HEK293T (cell line): ENCODE measurements at regions not wholly inside any gene's neighbourhood (a gene's known extent, or its start where the extent isn't known, plus 50 kb on each side); places are given as distances from the start of the nearest gene placed in this dataset.

Experiments used
- CTCF ChIA-PET: fragments of 350-600 bp; formaldehyde crosslinking; extraction: SDS; loops from one replicate; lab custom pipeline; 2021; ENCODE audit warnings: antibody characterized with exemption, inconsistent platforms; lab: Yijun Ruan, JAX
- POLR2A ChIA-PET: fragments of 350-600 bp; formaldehyde crosslinking; extraction: SDS; loops from one replicate; lab custom pipeline; 2020; ENCODE audit warnings: antibody characterized with exemption, inconsistent platforms; lab: Yijun Ruan, JAX
- DNase-seq: peaks from one replicate; pipeline ENCODE4 v3.0.0; 2012; ENCODE audit warnings: mixed read lengths; ENCODE audit errors: extremely low spot score
- ARNT ChIP-seq: fragments of 450-650 bp; IDR thresholded peaks from 2 replicates; pipeline ENCODE4 v1.6.1; 2017; ENCODE audit warnings: mild to moderate bottlenecking
- BHLHE40 ChIP-seq: fragments of 450-650 bp; IDR thresholded peaks from 2 replicates; pipeline ENCODE4 v1.6.1; 2016; ENCODE audit warnings: mild to moderate bottlenecking, moderate library complexity, borderline replicate concordance
- CTBP1 ChIP-seq: fragments of 450-650 bp; IDR thresholded peaks from 2 replicates; pipeline ENCODE4 v1.6.1; 2016; ENCODE audit warnings: borderline replicate concordance
- ELF4 ChIP-seq: fragments of 450-650 bp; IDR thresholded peaks from 2 replicates; pipeline ENCODE4 v1.6.1; 2017; ENCODE audit warnings: antibody characterized with exemption
- FOXA1 ChIP-seq: fragments of 450-650 bp; IDR thresholded peaks from 2 replicates; pipeline ENCODE4 v1.6.1; 2016; ENCODE audit warnings: mild to moderate bottlenecking
- FOXK2 ChIP-seq: fragments of 450-650 bp; IDR thresholded peaks from 2 replicates; pipeline ENCODE4 v1.6.1; 2016; ENCODE audit warnings: mild to moderate bottlenecking
- FOXM1 ChIP-seq: fragments of 450-650 bp; IDR thresholded peaks from 2 replicates; pipeline ENCODE4 v1.6.1; 2017; ENCODE audit warnings: mild to moderate bottlenecking, borderline replicate concordance
- HDGF ChIP-seq: fragments of 450-650 bp; IDR thresholded peaks from 2 replicates; pipeline ENCODE4 v1.6.1; 2017; ENCODE audit warnings: antibody characterized with exemption, borderline replicate concordance
- L3MBTL2 ChIP-seq: fragments of 450-650 bp; conservative IDR thresholded peaks from 2 replicates; pipeline ENCODE4 v1.6.1; 2016; ENCODE audit warnings: mild to moderate bottlenecking
- LEF1 ChIP-seq: fragments of 450-650 bp; IDR thresholded peaks from 2 replicates; pipeline ENCODE4 v1.6.1; 2017; ENCODE audit warnings: mild to moderate bottlenecking, borderline replicate concordance
- NFRKB ChIP-seq: fragments of 450-650 bp; IDR thresholded peaks from 2 replicates; pipeline ENCODE4 v1.6.1; 2016; ENCODE audit warnings: mild to moderate bottlenecking, moderate library complexity
- SP1 ChIP-seq: fragments of 450-650 bp; IDR thresholded peaks from 2 replicates; pipeline ENCODE4 v1.6.1; 2017
- SUZ12 ChIP-seq: fragments of 450-650 bp; IDR thresholded peaks from 2 replicates; pipeline ENCODE4 v1.6.1; 2016; ENCODE audit warnings: mild to moderate bottlenecking
- TARDBP ChIP-seq: fragments of 450-650 bp; IDR thresholded peaks from 2 replicates; pipeline ENCODE4 v1.6.1; 2016
- ZNF384 ChIP-seq: fragments of 450-650 bp; IDR thresholded peaks from 2 replicates; pipeline ENCODE4 v1.6.1; 2016
- TF ChIP-seq, protein P1 (sequence below): fragments of 450-650 bp; IDR thresholded peaks from 2 replicates; pipeline ENCODE4 v1.6.1; 2016

DNA sequence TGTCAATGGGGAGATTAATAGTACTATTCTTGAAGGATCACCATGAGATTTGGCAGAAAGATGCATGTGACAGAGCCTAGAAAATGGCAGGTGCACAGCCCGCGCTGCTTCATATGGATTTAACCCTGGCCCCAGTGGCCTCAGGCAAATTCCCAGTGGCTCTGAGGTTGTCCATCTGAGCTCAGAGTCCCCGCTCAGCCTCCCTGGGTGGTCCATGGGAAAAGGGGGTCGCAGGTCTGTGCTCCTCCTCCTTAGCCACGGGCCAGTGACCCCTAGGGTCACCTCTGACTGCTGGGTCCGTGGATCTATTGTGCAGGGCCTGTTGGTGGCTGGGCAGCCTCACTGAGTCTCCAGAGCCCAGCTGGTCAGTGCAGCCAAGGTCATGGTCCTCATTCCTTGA lies 93.3 kb upstream of the BOD1 start:
- no peak for DNase-seq
- ChIA-PET CTCF (interaction anchor here (0.5 kb wide), 1 partner anchor 216 kb away, joined by 5 read pairs; no protein-coding TSS in a partner anchor), POLR2A (no interaction called here)
- TF ChIP-seq FOXA1 (no peak), TARDBP (no peak), CTBP1 (no peak), LEF1 (no peak), FOXK2 (no peak), BHLHE40 (no peak), NFRKB (no peak), ARNT (no peak), SP1 (no peak), SUZ12 (no peak), ELF4 (no peak), FOXM1 (no peak), L3MBTL2 (no peak), ZNF384 (no peak), HDGF (no peak)
- TF ChIP-seq, protein P1, sequence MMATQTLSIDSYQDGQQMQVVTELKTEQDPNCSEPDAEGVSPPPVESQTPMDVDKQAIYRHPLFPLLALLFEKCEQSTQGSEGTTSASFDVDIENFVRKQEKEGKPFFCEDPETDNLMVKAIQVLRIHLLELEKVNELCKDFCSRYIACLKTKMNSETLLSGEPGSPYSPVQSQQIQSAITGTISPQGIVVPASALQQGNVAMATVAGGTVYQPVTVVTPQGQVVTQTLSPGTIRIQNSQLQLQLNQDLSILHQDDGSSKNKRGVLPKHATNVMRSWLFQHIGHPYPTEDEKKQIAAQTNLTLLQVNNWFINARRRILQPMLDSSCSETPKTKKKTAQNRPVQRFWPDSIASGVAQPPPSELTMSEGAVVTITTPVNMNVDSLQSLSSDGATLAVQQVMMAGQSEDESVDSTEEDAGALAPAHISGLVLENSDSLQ, result no peak

DNA sequence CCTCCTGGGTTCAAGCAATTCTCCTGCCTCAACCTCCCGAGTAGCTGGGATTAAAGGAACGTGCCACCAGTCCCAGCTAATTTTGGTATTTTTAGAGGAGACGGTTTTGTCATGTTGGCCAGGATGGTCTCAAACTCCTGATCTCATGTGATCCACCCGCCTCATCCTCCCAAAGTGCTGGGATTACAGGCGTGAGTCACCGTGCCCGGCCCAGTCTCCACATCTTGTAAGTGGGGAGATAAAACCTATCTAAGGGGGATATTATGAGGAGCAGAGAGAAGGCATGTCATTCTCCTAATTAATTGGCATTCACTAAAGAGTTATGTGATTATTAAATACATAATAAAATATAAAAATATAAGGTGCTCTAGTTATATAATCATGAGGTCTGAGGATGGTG lies 94.1 kb upstream of the BOD1 start:
- TF ChIP-seq NFRKB, result no peak
- TF ChIP-seq L3MBTL2, result no peak
- TF ChIP-seq ELF4, result no peak
- no peak for TF ChIP-seq ARNT
- TF ChIP-seq FOXK2, result no peak
- TF ChIP-seq LEF1, result no peak
- no peak for TF ChIP-seq HDGF
- TF ChIP-seq CTBP1, result no peak
- no peak for TF ChIP-seq SP1
- TF ChIP-seq FOXM1, result no peak
- no peak for TF ChIP-seq BHLHE40
- TF ChIP-seq SUZ12, result no peak
- ChIA-PET CTCF (no interaction called here), POLR2A (no interaction called here)
- DNase-seq, result no peak

DNA sequence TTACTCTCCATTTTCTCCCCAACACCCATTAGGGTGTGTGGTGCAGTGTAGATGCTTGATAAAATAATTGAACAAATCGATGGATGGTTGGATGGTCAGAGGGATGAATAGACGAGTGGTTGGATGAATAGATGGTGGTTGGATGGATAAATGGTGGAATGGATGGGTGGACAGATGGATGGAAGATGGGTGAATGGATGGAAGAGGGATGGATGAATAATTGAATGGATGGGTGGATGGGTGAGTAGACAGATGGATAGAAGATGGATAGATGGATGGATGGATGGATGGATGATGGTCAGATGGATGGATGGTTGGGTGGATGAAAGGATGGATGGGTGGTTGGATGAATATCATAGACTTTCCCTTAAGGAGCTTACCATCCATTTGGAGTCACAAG lies 95.0 kb upstream of the BOD1 start:
- ChIA-PET CTCF (no interaction called here), POLR2A (no interaction called here)
- DNase-seq, result no peak
- TF ChIP-seq, protein P1, result no peak
- TF ChIP-seq LEF1, result no peak
- no peak for TF ChIP-seq FOXK2
- no peak for TF ChIP-seq HDGF
- TF ChIP-seq ARNT, result no peak
- TF ChIP-seq L3MBTL2, result no peak

DNA sequence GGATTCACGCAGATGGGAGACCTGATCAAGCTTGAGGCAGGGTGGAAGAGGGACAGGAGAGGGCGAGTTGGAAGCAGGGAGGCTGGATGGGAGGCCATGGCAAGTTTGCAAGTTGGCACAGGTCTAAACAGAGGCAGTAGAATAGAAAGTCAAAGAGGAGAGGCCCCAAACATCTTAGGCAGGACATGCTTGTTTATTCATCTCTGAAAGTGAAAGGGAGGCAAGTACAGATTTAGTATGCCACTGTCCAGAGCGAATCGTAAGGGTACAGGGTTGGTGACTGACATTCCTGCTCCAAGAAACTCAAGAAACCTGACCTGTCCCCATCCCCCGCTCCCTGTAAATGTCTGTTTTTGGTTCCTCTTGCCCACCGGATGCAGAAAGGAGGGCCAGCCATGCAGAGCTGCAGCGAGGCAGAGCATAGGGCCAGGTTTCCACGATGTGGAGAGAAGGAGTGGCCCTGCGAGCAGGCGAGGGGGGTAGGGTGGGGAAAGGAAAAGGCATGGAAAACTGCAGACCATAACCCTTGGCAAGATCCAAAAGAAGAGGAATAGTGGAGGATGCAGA lies 96.2 kb upstream of the BOD1 start:
- DNase-seq, result no peak
- TF ChIP-seq CTBP1, result no peak
- no peak for TF ChIP-seq ELF4
- no peak for TF ChIP-seq SP1
- TF ChIP-seq SUZ12, result no peak
- ChIA-PET CTCF (no interaction called here), POLR2A (no interaction called here)

DNA sequence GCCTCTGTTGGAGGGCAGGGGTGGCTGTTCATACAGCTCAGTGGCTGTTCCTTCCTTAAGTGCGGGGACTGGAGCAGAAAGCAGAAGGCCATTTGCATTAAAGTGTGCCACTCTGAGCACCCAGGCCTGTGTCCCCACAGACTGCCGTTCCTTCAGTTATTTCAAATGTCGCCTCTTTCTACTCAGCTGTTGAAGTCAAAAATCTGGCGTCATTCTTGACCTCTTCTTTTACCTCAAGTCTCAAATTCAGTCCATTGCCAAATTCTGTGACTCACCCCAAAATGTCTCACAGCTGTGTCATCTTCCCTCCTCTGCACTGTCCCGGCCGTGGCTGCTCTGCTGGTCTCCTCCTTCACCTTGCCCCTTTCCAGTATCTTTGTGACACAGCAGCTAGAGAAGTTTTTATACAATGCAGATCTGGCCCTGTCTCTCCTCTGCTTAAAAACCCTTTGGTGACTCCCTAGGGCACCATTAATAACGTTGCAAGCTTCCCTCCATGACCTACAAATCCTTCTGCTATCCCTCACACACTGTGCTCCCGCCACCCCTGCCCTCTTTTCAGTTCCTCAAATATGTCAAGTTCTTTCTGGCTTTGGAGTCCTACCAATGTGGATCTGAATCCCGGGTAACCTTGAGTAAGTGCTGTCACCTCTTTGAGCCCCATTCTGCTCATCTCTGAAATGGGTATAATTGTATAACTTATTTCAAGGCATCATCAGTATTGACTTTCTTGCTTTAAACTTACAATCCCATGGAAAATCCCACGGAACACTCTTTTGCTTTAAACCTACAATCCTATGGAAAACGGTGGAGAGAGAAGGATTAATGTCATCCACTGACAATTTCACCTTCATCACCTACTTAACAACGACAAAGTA lies 98.3 kb upstream of the BOD1 start:
- TF ChIP-seq BHLHE40 (no peak), FOXA1 (no peak)
- POLR2A ChIA-PET, result no interaction called here
- CTCF ChIA-PET, result no interaction called here

DNA sequence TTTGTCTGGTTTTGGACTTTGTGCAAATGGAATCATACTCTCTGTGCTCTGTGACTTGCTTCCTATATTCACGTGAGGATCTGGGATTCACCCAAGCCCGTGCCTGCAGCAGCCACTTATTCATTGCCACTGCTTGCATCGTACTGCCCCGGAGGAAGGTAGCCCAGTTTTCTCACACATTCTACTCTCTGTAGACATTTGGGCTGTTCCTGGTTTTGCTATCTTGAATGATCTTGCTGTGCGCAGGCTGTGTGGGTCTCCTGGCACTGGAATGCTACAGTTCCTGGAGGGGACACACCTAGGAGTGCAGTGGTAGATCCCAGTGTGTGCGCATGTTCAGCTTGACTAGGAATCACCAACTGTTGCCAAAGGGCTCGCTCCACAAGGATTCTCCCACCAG lies 99.2 kb upstream of the BOD1 start:
- no peak for TF ChIP-seq ELF4
- no peak for TF ChIP-seq LEF1
- no peak for TF ChIP-seq ZNF384
- TF ChIP-seq SUZ12, result no peak
- no peak for TF ChIP-seq FOXA1
- no peak for DNase-seq
- POLR2A ChIA-PET, result no interaction called here
- CTCF ChIA-PET, result no interaction called here

More for the DNA sequence above, 98.3 kb upstream of the BOD1 start:
- no peak for DNase-seq

DNA sequence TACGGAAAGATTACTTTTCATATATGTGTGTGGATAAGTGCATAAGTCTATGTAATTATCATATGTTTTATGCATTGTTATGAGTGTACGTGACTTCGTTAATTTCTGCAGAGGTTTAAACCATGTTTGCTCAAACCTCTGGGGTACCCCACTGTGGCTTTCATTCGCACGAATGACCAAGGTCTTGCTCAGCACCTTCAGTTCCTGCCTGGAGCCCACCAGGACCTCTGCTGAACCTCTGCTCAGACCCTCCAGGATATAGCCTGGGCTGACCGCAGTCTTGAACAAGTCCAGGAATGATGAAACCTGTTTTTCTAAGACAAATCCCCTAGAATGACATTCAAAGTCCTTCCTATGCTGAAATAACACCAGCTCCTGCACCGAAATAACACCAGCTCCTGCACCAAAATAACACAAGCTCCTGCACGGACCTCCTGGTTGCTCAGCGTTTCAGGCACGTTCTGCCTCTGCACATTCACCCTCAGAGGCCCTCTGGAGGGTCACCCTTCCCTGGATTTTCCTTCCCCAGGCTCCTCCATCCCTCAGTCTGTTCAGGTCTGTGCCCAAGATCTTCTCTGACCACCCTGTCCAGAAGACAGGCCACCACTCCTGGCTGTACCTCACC lies 99.7 kb upstream of the BOD1 start:
- TF ChIP-seq ELF4 (no peak), HDGF (no peak), L3MBTL2 (no peak), BHLHE40 (no peak), ARNT (no peak), CTBP1 (no peak), NFRKB (no peak), ZNF384 (no peak), FOXK2 (no peak), SUZ12 (no peak), SP1 (no peak), TARDBP (no peak), FOXM1 (no peak), FOXA1 (no peak), LEF1 (no peak)
- TF ChIP-seq, protein P1, result no peak
- CTCF ChIA-PET, result no interaction called here
- no peak for DNase-seq
- POLR2A ChIA-PET, result no interaction called here
